ENCODE measurements at regions not wholly inside any gene's neighbourhood (a gene's known extent, or its start where the extent isn't known, plus 50 kb on each side); places are given as distances from the start of the nearest gene placed in this dataset.

DNA sequence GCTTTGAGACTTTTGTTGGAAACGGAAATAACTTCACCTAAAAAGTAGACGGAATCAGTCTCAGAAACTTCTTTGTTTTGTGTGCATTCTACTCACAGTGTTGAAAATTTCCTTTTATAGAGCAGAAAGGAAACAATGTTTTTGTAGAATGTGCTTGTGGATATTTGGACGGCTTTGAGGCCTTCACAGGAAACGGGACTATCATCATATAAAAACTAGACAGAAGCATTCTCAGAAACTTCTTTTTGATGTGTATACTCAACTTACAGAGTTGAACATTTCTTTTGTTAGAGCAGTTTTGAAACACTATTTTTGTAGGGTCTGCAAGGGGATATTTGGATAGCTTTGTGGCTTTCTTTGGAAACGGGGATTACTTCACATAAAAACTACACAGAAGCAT lies 627.5 kb upstream of the ZNF337 start:
- TF ChIP-seq POLR2AphosphoS5 (IDR thresholded peaks at IDR 0.05; ENCODE audit: borderline replicate concordance, low read depth, low read length) (no peak), FOXP2 (optimal IDR thresholded peaks at IDR 0.05; ENCODE audit: control extremely low read depth, extremely low read length, insufficient read depth) (no peak), EZH2 (IDR thresholded peaks at IDR 0.05) (no peak)
